ENCODE measurements at regions not wholly inside any gene's neighbourhood (a gene's known extent, or its start where the extent isn't known, plus 50 kb on each side); places are given as distances from the start of the nearest gene placed in this dataset.
"Not testable (repeated sequence)": the region's sequence is repeated elsewhere in the genome, so short reads cannot be mapped to it uniquely, and the experiment has no call there.

DNA sequence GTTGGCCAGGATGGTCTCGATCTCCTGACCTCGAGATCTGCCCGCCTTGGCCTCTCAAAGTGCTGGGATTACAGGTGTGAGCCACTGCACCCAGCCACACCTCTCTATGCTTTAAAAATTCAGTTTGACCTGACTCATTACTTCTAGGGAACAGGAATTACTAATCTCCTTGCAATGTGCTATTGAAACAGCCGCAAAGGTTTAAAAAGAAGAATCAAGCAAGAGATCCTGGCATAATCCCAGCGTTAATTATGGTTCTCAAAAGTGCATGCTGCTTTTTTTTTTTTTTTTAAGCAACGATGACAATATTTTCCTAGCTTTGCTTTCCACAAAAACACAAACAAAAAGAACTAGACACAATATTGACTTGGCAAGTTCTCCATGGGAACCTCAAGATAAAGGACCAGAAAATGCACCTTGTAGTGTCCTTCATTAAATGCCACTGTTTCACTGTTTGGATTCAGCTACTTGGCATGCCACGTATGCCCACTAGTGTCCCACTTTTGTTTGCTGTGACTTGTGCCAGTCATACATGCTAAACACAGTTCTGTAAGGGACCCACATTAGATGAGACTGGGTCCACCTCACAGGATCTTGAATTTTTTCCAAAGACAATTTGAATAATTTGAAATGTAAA lies 112.6 kb upstream of the PPARGC1A start:
- no peak for DNase-seq

GRCh38 chr4:24001486-24002329 lies 111.9 kb upstream of the PPARGC1A start:
- DNase-seq = no peak

DNA sequence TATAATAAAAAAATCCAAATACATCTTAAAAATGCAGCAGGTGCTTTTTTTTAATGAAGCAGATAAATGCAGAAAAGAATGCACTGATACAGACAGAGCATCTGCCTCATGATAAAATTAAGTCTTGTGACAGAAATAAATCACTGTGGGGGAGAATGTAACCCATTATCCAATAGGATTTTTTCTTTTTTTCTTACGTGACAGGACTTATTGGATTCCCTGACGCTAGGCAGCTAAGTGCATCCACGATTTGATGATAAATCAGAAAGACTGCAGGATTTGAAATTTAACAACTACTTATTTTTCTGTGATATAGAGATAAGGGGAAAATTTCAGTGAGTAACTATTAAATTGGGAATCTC lies 110.6 kb upstream of the PPARGC1A start:
- DNase-seq = no peak

- no peak for DNase-seq
Observed at GRCh38 chr4:23999714-24000469, 110.0 kb upstream of the PPARGC1A start.

- DNase-seq = no peak
Observed at GRCh38 chr4:23993373-23993772, 103.5 kb upstream of the PPARGC1A start.

GRCh38 chr4:23991444-23991843 lies 101.6 kb upstream of the PPARGC1A start:
- no peak for DNase-seq

DNA sequence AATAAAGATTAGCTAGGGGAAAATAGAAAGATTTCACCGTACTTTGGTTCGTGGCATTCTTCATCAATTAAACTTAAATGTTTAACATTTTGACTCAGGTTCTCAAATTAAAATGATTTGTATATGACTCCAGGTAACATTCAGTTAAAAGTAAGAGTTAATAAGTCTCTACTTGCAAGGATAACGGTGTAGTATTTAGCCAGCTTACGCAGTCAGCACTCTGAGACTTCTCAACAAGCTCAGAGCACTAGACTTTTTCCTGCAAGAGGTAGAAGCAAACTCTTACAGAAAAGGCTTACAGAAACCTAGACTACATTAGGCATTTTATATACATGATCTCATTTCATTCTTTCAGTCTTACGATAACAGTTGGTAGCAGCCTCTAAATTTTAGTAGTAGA lies 96.4 kb upstream of the PPARGC1A start:
- DNase-seq = no peak

DNA sequence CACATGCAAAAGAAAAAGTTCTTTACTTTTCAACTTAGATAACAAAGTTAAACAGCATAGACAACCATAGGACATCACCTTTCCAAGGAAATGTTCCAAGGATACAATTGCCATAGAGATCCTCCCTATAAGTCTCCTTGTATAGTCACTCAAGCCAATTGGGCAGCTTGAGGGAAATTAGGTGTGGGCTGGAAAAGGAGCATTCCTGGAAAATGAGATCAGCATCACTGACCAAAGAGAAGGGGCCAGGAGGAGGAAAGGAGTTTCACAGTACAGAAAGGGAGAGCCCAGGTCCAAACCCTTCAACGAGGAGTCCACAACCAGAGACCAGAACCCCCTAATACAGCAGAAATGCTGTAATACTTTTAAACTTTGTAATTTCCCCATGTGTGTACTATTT lies 91.5 kb upstream of the PPARGC1A start:
- DNase-seq = peak in 1 of 3 donors; percentile 40

- no peak for DNase-seq
Observed at GRCh38 chr4:23979534-23979933, 89.7 kb upstream of the PPARGC1A start.

- no peak for DNase-seq
Observed at GRCh38 chr4:23978002-23978401, 88.2 kb upstream of the PPARGC1A start.

DNA sequence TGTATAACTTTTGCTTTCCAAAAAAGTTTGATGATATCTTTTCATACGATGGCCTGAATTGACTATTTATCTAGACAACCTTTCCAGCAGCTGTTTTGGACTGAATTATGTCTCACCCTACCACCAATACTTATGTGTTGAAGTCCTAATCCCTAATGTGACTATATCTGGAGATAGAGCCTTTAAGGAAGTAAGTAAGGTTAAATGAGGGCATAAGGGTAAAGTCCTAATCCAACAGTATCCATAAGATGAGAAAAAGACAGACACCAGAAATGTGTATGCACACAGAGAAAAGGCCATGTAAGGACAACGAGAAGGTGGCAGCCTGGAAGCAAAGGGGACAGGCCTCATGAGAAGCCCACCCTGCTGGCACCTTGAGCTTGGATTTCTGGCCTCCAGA lies 86.6 kb upstream of the PPARGC1A start:
- DNase-seq = no peak

DNA sequence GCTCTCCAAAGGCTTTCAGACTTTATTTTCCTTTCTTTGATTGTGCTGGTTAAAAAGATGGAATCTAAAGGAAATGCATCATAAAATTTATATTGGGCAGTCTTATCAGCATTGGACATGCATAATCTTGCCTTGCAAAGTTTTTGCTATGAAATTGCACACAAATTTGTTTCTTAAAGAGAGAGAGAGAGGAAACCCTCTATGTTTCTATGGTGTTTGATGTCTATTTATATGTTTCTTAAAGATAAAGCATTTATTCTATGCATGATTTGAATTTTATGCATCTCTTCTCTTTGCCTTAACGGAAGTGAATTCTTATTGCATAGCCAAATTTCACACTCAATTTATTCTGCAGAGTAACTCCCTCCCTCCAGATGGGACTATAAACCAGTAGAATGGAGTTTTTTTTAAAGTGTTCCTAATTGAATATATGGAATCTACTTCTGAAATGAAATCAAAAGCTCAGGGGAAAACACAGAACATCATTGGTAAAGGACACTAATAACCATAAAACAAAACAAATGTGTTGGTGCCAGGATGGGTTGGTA lies 83.5 kb upstream of the PPARGC1A start:
- DNase-seq = no peak

GRCh38 chr4:23972805-23973204 lies 83.0 kb upstream of the PPARGC1A start:
- DNase-seq = no peak

GRCh38 chr4:23972187-23972586 lies 82.3 kb upstream of the PPARGC1A start:
- peak in 1 of 3 donors; percentile 38 for DNase-seq

- DNase-seq = no peak
Observed at GRCh38 chr4:23970201-23970850, 80.5 kb upstream of the PPARGC1A start.

DNA sequence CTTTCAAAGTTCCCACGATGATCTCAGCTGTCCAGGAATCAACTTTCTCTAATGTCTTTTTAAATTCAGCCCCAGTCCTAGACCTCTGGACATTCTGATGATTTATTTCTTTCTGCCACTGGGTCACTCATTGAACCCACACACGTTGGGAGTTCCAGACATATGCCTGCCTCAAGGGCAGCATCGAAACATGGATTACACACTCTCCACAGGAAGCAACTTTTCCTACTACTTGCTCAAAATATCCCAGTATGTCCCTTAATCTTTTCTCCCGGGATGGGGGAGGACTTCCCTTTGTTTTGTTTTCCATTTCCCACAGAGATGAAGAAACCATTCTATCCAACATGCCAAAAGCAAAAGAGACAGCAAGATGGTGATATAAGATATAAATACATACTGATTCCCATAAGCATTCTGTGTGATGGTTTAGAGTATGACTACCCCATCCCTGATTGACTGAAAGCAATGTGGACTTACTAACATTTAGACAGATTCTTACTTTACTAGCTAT lies 79.8 kb upstream of the PPARGC1A start:
- no peak for DNase-seq

DNA sequence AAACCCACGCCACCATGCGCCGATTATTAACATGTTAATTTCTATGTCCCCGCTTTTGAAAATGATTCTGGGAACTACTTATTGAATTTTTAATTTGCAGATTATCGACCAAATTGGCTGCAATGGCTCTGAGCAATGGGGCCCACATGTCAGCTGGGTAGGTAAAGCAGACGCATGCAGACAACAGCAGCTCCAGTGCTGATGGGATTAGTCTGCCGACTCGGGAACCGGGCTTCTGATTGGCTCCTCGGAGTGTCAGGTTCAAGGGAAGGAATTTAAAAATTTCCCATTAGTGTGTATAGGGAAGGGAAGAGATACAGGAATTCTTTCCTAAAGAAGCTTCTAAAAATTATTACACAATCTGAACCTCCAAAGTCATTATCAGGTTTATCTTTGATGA lies 77.4 kb upstream of the PPARGC1A start:
- DNase-seq = no peak

GRCh38 chr4:23966725-23967124 lies 76.9 kb upstream of the PPARGC1A start:
- DNase-seq = no peak

GRCh38 chr4:23962462-23962861 lies 72.6 kb upstream of the PPARGC1A start:
- DNase-seq = no peak

- DNase-seq = not testable (repeated sequence)
Observed at GRCh38 chr4:23961395-23961794, 71.5 kb upstream of the PPARGC1A start.

DNA sequence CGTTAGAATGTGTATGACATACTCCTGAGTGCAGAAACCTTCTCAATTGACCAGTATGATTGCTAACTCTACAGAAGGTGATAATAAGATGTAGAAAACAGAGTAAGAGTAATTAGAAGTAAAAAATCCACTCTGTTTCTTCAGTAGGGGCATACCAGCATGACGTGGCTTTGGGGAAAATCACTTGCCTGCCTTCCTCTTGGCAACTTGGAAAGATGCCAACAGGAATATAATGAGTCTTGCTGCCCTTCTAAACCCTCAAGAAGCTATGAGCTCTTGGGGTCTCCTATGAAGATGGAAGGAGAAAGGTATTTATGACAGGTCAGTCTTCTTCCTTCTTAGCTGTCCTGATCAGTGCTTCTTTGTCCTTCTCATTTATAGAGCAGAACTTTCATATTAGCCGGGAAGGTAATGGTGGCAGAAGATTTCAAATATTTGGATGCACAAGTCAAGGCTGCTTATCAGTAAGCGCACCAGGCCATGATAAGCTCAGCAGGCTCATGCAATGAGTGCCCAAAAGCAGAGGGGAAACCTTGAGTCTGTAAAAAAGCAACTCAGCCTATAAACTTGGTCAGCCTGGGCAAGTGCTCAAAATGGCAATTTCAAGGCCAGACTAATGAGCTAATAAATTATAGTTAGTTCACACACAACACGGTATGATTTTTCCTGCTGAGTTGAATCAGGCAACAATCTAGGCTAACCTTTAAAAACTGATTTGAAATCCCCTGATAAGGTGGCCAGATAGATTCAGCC lies 69.7 kb upstream of the PPARGC1A start:
- no peak for DNase-seq

All from muscle of back (tissue), 3 donors.